Amygdala (tissue), 56 donors: ENCODE measurements at regions not wholly inside any gene's neighbourhood (a gene's known extent, or its start where the extent isn't known, plus 50 kb on each side); places are given as distances from the start of the nearest gene placed in this dataset.

Experiments used
- DNase-seq, 56 donors: peaks; one replicate each; lab custom pipeline; 2025; lab: John Stamatoyannopoulos, UW

GRCh38 chr5:3249401-3249800 lies 346.2 kb upstream of the IRX1 start:
- no peak for DNase-seq

GRCh38 chr5:3237276-3237868 lies 358.3 kb upstream of the IRX1 start:
- no peak for DNase-seq

- no peak for DNase-seq
Observed at GRCh38 chr5:3234566-3234965, 361.1 kb upstream of the IRX1 start.

GRCh38 chr5:3230941-3231340 lies 364.7 kb upstream of the IRX1 start:
- DNase-seq = no peak

GRCh38 chr5:3230254-3230653 lies 365.4 kb upstream of the IRX1 start:
- no peak for DNase-seq

GRCh38 chr5:3226196-3226920 lies 369.3 kb upstream of the IRX1 start:
- DNase-seq = peak in 29 of 56 donors; percentile 5 to 75 (median 30)

GRCh38 chr5:3225201-3225960 lies 370.3 kb upstream of the IRX1 start:
- DNase-seq = no peak

GRCh38 chr5:3222924-3223323 lies 372.7 kb upstream of the IRX1 start:
- no peak for DNase-seq

- no peak for DNase-seq
Observed at GRCh38 chr5:3221432-3221831, 374.2 kb upstream of the IRX1 start.

GRCh38 chr5:3220638-3221288 lies 374.9 kb upstream of the IRX1 start:
- DNase-seq = no peak

- no peak for DNase-seq
Observed at GRCh38 chr5:3220201-3220600, 375.4 kb upstream of the IRX1 start.

GRCh38 chr5:3218916-3219650 lies 376.5 kb upstream of the IRX1 start:
- DNase-seq = no peak

- DNase-seq = no peak
Observed at GRCh38 chr5:3217771-3218495, 377.7 kb upstream of the IRX1 start.

- no peak for DNase-seq
Observed at GRCh38 chr5:3217114-3217513, 378.5 kb upstream of the IRX1 start.

- DNase-seq = no peak
Observed at GRCh38 chr5:3216386-3216785, 379.2 kb upstream of the IRX1 start.

GRCh38 chr5:3214838-3215374 lies 380.7 kb upstream of the IRX1 start:
- DNase-seq = no peak

- no peak for DNase-seq
Observed at GRCh38 chr5:3214396-3214795, 381.2 kb upstream of the IRX1 start.

- DNase-seq = no peak
Observed at GRCh38 chr5:3212869-3213268, 382.8 kb upstream of the IRX1 start.

GRCh38 chr5:3210531-3210930 lies 385.1 kb upstream of the IRX1 start:
- DNase-seq = no peak

- no peak for DNase-seq
Observed at GRCh38 chr5:3209918-3210317, 385.7 kb upstream of the IRX1 start.
